K562 (cell line): ENCODE measurements at regions not wholly inside any gene's neighbourhood (a gene's known extent, or its start where the extent isn't known, plus 50 kb on each side); places are given as distances from the start of the nearest gene placed in this dataset.

Experiments used
- ATAC-seq: fragments of 200-7000 bp; cut with Tn5 transposase; 3 replicates; pipeline ENCODE4 v1.9.1; 2020; ENCODE audit warnings: moderate library complexity
- BruUV-seq: library from RNA; stranded (reverse); fragments of 400-500 nt; replicated peaks from 2 replicates; lab custom pipeline; 2021; lab: Mats Ljungman, UMichigan
- CTCF ChIA-PET: fragments of 300-600 bp; formaldehyde crosslinking; extraction: SDS; loops from one replicate; lab custom pipeline; 2021; ENCODE audit warnings: low intra/inter-chr PET ratio; lab: Yijun Ruan, JAX
- POLR2A ChIA-PET: fragments of 300-600, 350-650 bp; sonication (Branson Sonifier 250); formaldehyde crosslinking; extraction: SDS; loops from one replicate; lab custom pipeline; 2021; ENCODE audit warnings: antibody characterized with exemption, inconsistent platforms; lab: Yijun Ruan, JAX
- DNase-seq, 4 experiments: peaks; one replicate each; pipeline versions ENCODE4 v3.0.0 to v3.0.0-alpha.2; 2011 to 2018; ENCODE audit warnings: low spot score in 3 of 4, mixed read lengths in 3 of 4; ENCODE audit errors: extremely low read depth in 1 of 4
- FAIRE-seq: peaks from 2 replicates; lab custom pipeline; 2011; peaks lifted over from hg19 to GRCh38; lab: Jason Lieb, UNC
- H2AFZ ChIP-seq: 2 replicates; pipeline ENCODE4 v1.6.0; 2011; ENCODE audit warnings: low read depth, low read length, control low read depth, inconsistent platforms
- H3K27ac ChIP-seq: fragments of 200-600 bp; 3 replicates; pipeline ENCODE4 v1.8.0; 2011; ENCODE audit warnings: low read depth, mild to moderate bottlenecking, control low read depth, inconsistent platforms, low read length, moderate library complexity, mixed read lengths; ENCODE audit errors: extremely low read depth
- H3K27me3 ChIP-seq, 2 experiments: fragments of 300-600 bp in 1 of 2; 2 replicates in 1 of 2; 3 replicates in 1 of 2; pipeline versions ENCODE4 v1.6.0 to v1.8.0; 2011; ENCODE audit warnings: inconsistent platforms in 2 of 2, low read length in 2 of 2, mild to moderate bottlenecking in 1 of 2, mixed read lengths in 1 of 2, moderate library complexity in 1 of 2; ENCODE audit not compliant: control insufficient read depth in 2 of 2, insufficient read depth in 2 of 2
- H3K36me3 ChIP-seq: fragments of 300-600 bp; 3 replicates; pipeline ENCODE4 v1.8.0; 2011; ENCODE audit warnings: mild to moderate bottlenecking, low read length, inconsistent platforms; ENCODE audit not compliant: control insufficient read depth, insufficient read depth
- H3K4me1 ChIP-seq, 2 experiments: fragments of 200-600 bp in 1 of 2; replicated peaks in 1 of 2; 2 replicates in 1 of 2; 3 replicates in 1 of 2; pipeline versions ENCODE4 v1.5.1 to v1.8.0; 2011; ENCODE audit warnings: inconsistent platforms in 2 of 2, low read length in 2 of 2, mild to moderate bottlenecking in 1 of 2, mixed read lengths in 1 of 2, moderate library complexity in 1 of 2; ENCODE audit not compliant: control insufficient read depth in 2 of 2, insufficient read depth in 2 of 2
- H3K4me2 ChIP-seq: 2 replicates; pipeline ENCODE4 v1.6.1; 2011; ENCODE audit warnings: low read length, control low read depth, inconsistent platforms, mixed read lengths; ENCODE audit not compliant: insufficient read depth
- H3K4me3 ChIP-seq: fragments of 200-600 bp; sonication (generic), shearing (Covaris generic); 2 replicates; pipeline ENCODE4 v1.5.1; 2016; ENCODE audit warnings: control low read depth, inconsistent platforms
- H3K79me2 ChIP-seq: fragments of 200-600 bp; 3 replicates; pipeline ENCODE4 v1.8.0; 2011; ENCODE audit warnings: low read length, inconsistent platforms; ENCODE audit not compliant: control insufficient read depth, insufficient read depth
- H3K9ac ChIP-seq, 2 experiments: 2 replicates each; pipeline versions ENCODE4 v1.6.0 to v1.6.1; 2011; ENCODE audit warnings: low read depth in 2 of 2, low read length in 2 of 2, control low read depth in 1 of 2, inconsistent platforms in 1 of 2, mild to moderate bottlenecking in 1 of 2, mixed read lengths in 1 of 2; ENCODE audit not compliant: insufficient read depth in 1 of 2
- H3K9me1 ChIP-seq: one replicate; pipeline ENCODE4 v1.6.0; 2011; ENCODE audit warnings: inconsistent platforms, mild to moderate bottlenecking, low read length, moderate library complexity; ENCODE audit not compliant: control insufficient read depth, insufficient read depth
- H3K9me3 ChIP-seq: replicated peaks from 2 replicates; pipeline ENCODE4 v1.5.1; 2011; ENCODE audit warnings: low read depth, low read length, inconsistent platforms; ENCODE audit not compliant: control insufficient read depth, insufficient read depth
- H4K20me1 ChIP-seq: replicated peaks from 2 replicates; pipeline ENCODE4 v1.6.1; 2011; ENCODE audit warnings: low read length, inconsistent platforms, mixed read lengths; ENCODE audit not compliant: control insufficient read depth, insufficient read depth
- SIX5 ChIP-seq, 2 experiments: IDR thresholded peaks; 2 replicates each; pipeline ENCODE4 v1.6.1; 2011; ENCODE audit warnings: low read length in 2 of 2, borderline replicate concordance in 1 of 2, low read depth in 1 of 2, mild to moderate bottlenecking in 1 of 2, moderate library complexity in 1 of 2; ENCODE audit not compliant: insufficient read depth in 1 of 2
- TFE3 ChIP-seq: fragments of 450-650 bp; formaldehyde crosslinking; IDR thresholded peaks from 2 replicates; pipeline ENCODE4 v1.4.0; 2020; ENCODE audit warnings: mild to moderate bottlenecking, mixed read lengths
- ZNF347 ChIP-seq: fragments of 450-650 bp; formaldehyde crosslinking; IDR thresholded peaks from 2 replicates; pipeline ENCODE4 v1.4.0; 2020; ENCODE audit warnings: low read depth, mild to moderate bottlenecking, moderate library complexity
- ZNF449 ChIP-seq: fragments of 250-450 bp; sonication (Bioruptor Pico); IDR thresholded peaks from 2 replicates; pipeline ENCODE4 v1.8.0; 2022; ENCODE audit warnings: moderate library complexity, mild to moderate bottlenecking, inconsistent platforms
- WGBS: fragments of 100-300 bp; shearing (Covaris generic); methylation state at CpG from one replicate; pipeline ENCODE4 v1.1.6; 2016; ENCODE audit warnings: low coverage, mixed read lengths; ENCODE audit not compliant: insufficient coverage; ENCODE audit errors: missing lambda C conversion rate; 5-methylcytosine and 5-hydroxymethylcytosine counted together
- in situ Hi-C: fragments of 300-500 bp; cut with MboI; formaldehyde crosslinking; loops from 4 replicates; pipeline ENCODE4 v1.15.0; 2018; ENCODE audit warnings: inconsistent platforms, mixed read lengths
- intact Hi-C: fragments of 100-400 bp; cut with micrococcal nuclease; formaldehyde crosslinking; loops from 2 replicates; pipeline ENCODE4 v1.14.2; 2022

- H3K27ac ChIP-seq = no peak overlapping the region
- H3K36me3 ChIP-seq = no peaks in the 10 kb centered on the region
- intact Hi-C loops (no loop called here), in situ Hi-C loops (no loop called here)
- H4K20me1 ChIP-seq = no peaks in the 10 kb centered on the region
- no peaks in the 10 kb centered on the region for H3K79me2 ChIP-seq
- ATAC-seq (no peak), FAIRE-seq (no peak), DNase-seq (no peak)
- H2AFZ ChIP-seq = no peak overlapping the region
- no peak overlapping the region for H3K9ac ChIP-seq
- no peak overlapping the region for H3K4me2 ChIP-seq
- no peaks in the 10 kb centered on the region for H3K27me3 ChIP-seq
- TF ChIP-seq TFE3 = no peak
- H3K4me3 ChIP-seq = no peak overlapping the region
- no peaks in the 10 kb centered on the region for H3K9me3 ChIP-seq
- no peaks in the 10 kb centered on the region for H3K9me1 ChIP-seq
- no peaks in the 10 kb centered on the region for H3K4me1 ChIP-seq
- BruUV-seq = no TSS peak
- ChIA-PET POLR2A (no interaction called here), CTCF (no interaction called here)
Measured at GRCh38 chr6:76707630-76708029, 635.2 kb upstream of the IMPG1 start.

GRCh38 chr6:76706631-76707030 is 634.2 kb upstream of the IMPG1 start:
- no TSS peak for BruUV-seq
- Histone ChIP-seq H3K9me3 (no peaks in the 10 kb centered on the region), H3K9ac (no peak overlapping the region), H3K4me2 (no peak overlapping the region), H2AFZ (no peak overlapping the region), H3K27me3 (no peaks in the 10 kb centered on the region), H3K4me3 (no peak overlapping the region), H3K4me1 (no peaks in the 10 kb centered on the region), H4K20me1 (no peaks in the 10 kb centered on the region), H3K79me2 (no peaks in the 10 kb centered on the region), H3K27ac (no peak overlapping the region), H3K36me3 (no peaks in the 10 kb centered on the region), H3K9me1 (no peaks in the 10 kb centered on the region)
- ATAC-seq = no peak
- TF ChIP-seq SIX5 (IDR thresholded peaks at IDR 0.05; ENCODE audit: borderline replicate concordance in 1 of 2, insufficient read depth in 1 of 2, low read depth in 1 of 2, low read length in 2 of 2) = no peak
- TF ChIP-seq ZNF347 (CRISPR knock-in tag) = no peak
- no peak for TF ChIP-seq ZNF449 (CRISPR knock-in tag)
- whole genome bisulfite sequencing = 0% methylated on average over 1 of the region's 1 CpG
- POLR2A ChIA-PET = no interaction called here
- FAIRE-seq = no peak
- CTCF ChIA-PET = no interaction called here
- in situ Hi-C loops = no loop called here
- intact Hi-C loops = no loop called here
- DNase-seq = no peak
